H9 (cell line): ENCODE measurements at regions not wholly inside any gene's neighbourhood (a gene's known extent, or its start where the extent isn't known, plus 50 kb on each side); places are given as distances from the start of the nearest gene placed in this dataset.

Source experiments
- DNase-seq: peaks from one replicate; pipeline ENCODE4 v3.0.0-alpha.2; 2017
- H2AFZ ChIP-seq: one replicate; pipeline ENCODE4 v1.6.1; 2013; ENCODE audit warnings: mild to moderate bottlenecking, low read length, control low read depth, moderate library complexity
- H2AK5ac ChIP-seq: 2 replicates; pipeline ENCODE4 v1.6.1; 2013; ENCODE audit warnings: low read length, control low read depth, mixed read lengths; ENCODE audit not compliant: insufficient read length
- H2BK120ac ChIP-seq: one replicate; pipeline ENCODE4 v1.6.1; 2013; ENCODE audit warnings: low read depth, mild to moderate bottlenecking, low read length, control low read depth, inconsistent platforms; ENCODE audit not compliant: poor library complexity, severe bottlenecking
- H2BK12ac ChIP-seq: 2 replicates; pipeline ENCODE4 v1.6.1; 2013; ENCODE audit warnings: low read length, control low read depth, mixed read lengths, low read depth; ENCODE audit not compliant: insufficient read length
- H2BK15ac ChIP-seq: 2 replicates; pipeline ENCODE4 v1.6.1; 2013; ENCODE audit warnings: low read depth, low read length, control low read depth
- H2BK20ac ChIP-seq: one replicate; pipeline ENCODE4 v1.6.1; 2013; ENCODE audit warnings: low read depth, mild to moderate bottlenecking, low read length, control low read depth, inconsistent platforms; ENCODE audit not compliant: poor library complexity, severe bottlenecking
- H2BK5ac ChIP-seq: 2 replicates; pipeline ENCODE4 v1.6.1; 2013; ENCODE audit warnings: low read length, control low read depth, mixed read lengths; ENCODE audit not compliant: insufficient read length
- H3K14ac ChIP-seq: 2 replicates; pipeline ENCODE4 v1.6.1; 2013; ENCODE audit warnings: low read length, control low read depth; ENCODE audit not compliant: insufficient read depth
- H3K18ac ChIP-seq: 2 replicates; pipeline ENCODE4 v1.6.1; 2013; ENCODE audit warnings: low read depth, mild to moderate bottlenecking, mixed read lengths, low read length, control low read depth; ENCODE audit not compliant: insufficient read length
- H3K23ac ChIP-seq: 2 replicates; pipeline ENCODE4 v1.6.1; 2013; ENCODE audit warnings: low read length, control low read depth, mixed read lengths, low read depth; ENCODE audit not compliant: insufficient read length
- H3K23me2 ChIP-seq: 2 replicates; pipeline ENCODE4 v1.6.1; 2013; ENCODE audit warnings: low read depth, mild to moderate bottlenecking, mixed read lengths, low read length, control low read depth; ENCODE audit not compliant: insufficient read length, poor library complexity, severe bottlenecking
- H3K27ac ChIP-seq: 2 replicates; pipeline ENCODE4 v1.5.1; 2013; ENCODE audit warnings: low read length, control low read depth, mixed read lengths, low read depth; ENCODE audit not compliant: insufficient read length
- H3K27me3 ChIP-seq: 2 replicates; pipeline ENCODE4 v1.6.1; 2013; ENCODE audit warnings: low read length, control low read depth, inconsistent platforms; ENCODE audit not compliant: insufficient read depth
- H3K4ac ChIP-seq: 2 replicates; pipeline ENCODE4 v1.6.1; 2013; ENCODE audit warnings: low read depth, mild to moderate bottlenecking, control low read depth, inconsistent platforms, low read length, moderate library complexity
- H3K4me1 ChIP-seq: 2 replicates; pipeline ENCODE4 v1.6.1; 2013; ENCODE audit warnings: low read length, control low read depth, inconsistent platforms; ENCODE audit not compliant: insufficient read depth
- H3K4me2 ChIP-seq: 2 replicates; pipeline ENCODE4 v1.6.1; 2013; ENCODE audit warnings: low read length, control low read depth, mixed read lengths; ENCODE audit not compliant: insufficient read length, insufficient read depth
- H3K56ac ChIP-seq: 2 replicates; pipeline ENCODE4 v1.6.1; 2013; ENCODE audit warnings: low read depth, mild to moderate bottlenecking, mixed read lengths, low read length, control low read depth; ENCODE audit not compliant: insufficient read length
- H3K79me1 ChIP-seq: 2 replicates; pipeline ENCODE4 v1.6.1; 2013; ENCODE audit warnings: low read depth, mild to moderate bottlenecking, moderate library complexity, low read length, control low read depth, inconsistent platforms; ENCODE audit not compliant: insufficient read depth, poor library complexity, severe bottlenecking
- H3K79me2 ChIP-seq: 2 replicates; pipeline ENCODE4 v1.6.1; 2013; ENCODE audit warnings: low read length, control low read depth, inconsistent platforms; ENCODE audit not compliant: insufficient read depth
- H3K9ac ChIP-seq: 2 replicates; pipeline ENCODE4 v1.6.1; 2013; ENCODE audit warnings: low read length, control low read depth, mixed read lengths; ENCODE audit not compliant: insufficient read length; ENCODE audit errors: extremely low read depth
- H3K9me3 ChIP-seq: one replicate; pipeline ENCODE4 v1.6.1; 2013; ENCODE audit warnings: low read depth, low read length, inconsistent platforms; ENCODE audit not compliant: control insufficient read depth
- H3T11ph ChIP-seq: one replicate; pipeline ENCODE4 v1.6.1; 2013; ENCODE audit warnings: mild to moderate bottlenecking, low read length, control low read depth, inconsistent platforms
- H4K20me1 ChIP-seq: one replicate; pipeline ENCODE4 v1.6.1; 2013; ENCODE audit not compliant: control insufficient read depth, insufficient read length, insufficient read depth
- H4K5ac ChIP-seq: 2 replicates; pipeline ENCODE4 v1.6.1; 2013; ENCODE audit warnings: low read depth, mild to moderate bottlenecking, mixed read lengths, low read length, control low read depth; ENCODE audit not compliant: insufficient read length
- H4K8ac ChIP-seq: replicated peaks from 2 replicates; pipeline ENCODE4 v1.6.1; 2013; ENCODE audit warnings: low read length, control low read depth, mixed read lengths, low read depth; ENCODE audit not compliant: insufficient read length
- H4K91ac ChIP-seq: 2 replicates; pipeline ENCODE4 v1.6.1; 2013; ENCODE audit warnings: low read depth, mild to moderate bottlenecking, moderate library complexity, mixed read lengths, low read length, control low read depth; ENCODE audit not compliant: insufficient read length
- H3K27ac Mint-ChIP-seq, 3 experiments: 2 replicates in 2 of 3; 3 replicates in 1 of 3; pipeline ENCODE4 v1.8.0; 2020 to 2021; ENCODE audit warnings: mixed read lengths in 3 of 3, mild to moderate bottlenecking in 1 of 3, moderate library complexity in 1 of 3
- H3K27me3 Mint-ChIP-seq: 2 replicates; pipeline ENCODE4 v1.8.0; 2021; ENCODE audit warnings: low read depth, mild to moderate bottlenecking, moderate library complexity, mixed read lengths
- H3K36me3 Mint-ChIP-seq, 3 experiments: 2 replicates in 2 of 3; 3 replicates in 1 of 3; pipeline ENCODE4 v1.8.0; 2020 to 2021; ENCODE audit warnings: low read depth in 3 of 3, mixed read lengths in 3 of 3; ENCODE audit not compliant: insufficient read depth in 1 of 3
- H3K4me1 Mint-ChIP-seq, 2 experiments: 2 replicates each; pipeline ENCODE4 v1.8.0; 2020; ENCODE audit warnings: mixed read lengths in 2 of 2
- H3K4me3 Mint-ChIP-seq, 2 experiments: 2 replicates in 1 of 2; 3 replicates in 1 of 2; pipeline ENCODE4 v1.8.0; 2020 to 2021; ENCODE audit warnings: mild to moderate bottlenecking in 2 of 2, mixed read lengths in 2 of 2, moderate library complexity in 1 of 2
- H3K9me3 Mint-ChIP-seq, 2 experiments: 2 replicates in 1 of 2; 3 replicates in 1 of 2; pipeline ENCODE4 v1.8.0; 2020; ENCODE audit warnings: mild to moderate bottlenecking in 2 of 2, mixed read lengths in 2 of 2, moderate library complexity in 1 of 2
- WGBS: extraction: QIAGEN DNeasy Blood & Tissue Kit; methylation state at CpG from one replicate; pipeline ENCODE4 v1.1.7; 2013; ENCODE audit warnings: missing lambda C conversion rate, low lambda C conversion rate, mixed read lengths; ENCODE audit not compliant: insufficient read length; ENCODE audit errors: extremely low coverage; 5-methylcytosine and 5-hydroxymethylcytosine counted together
- TF ChIP-seq, protein P1 (sequence below): fragments of 200-600 bp; sonication (generic); conservative IDR thresholded peaks from 3 replicates; pipeline ENCODE4 v1.8.0; 2021; ENCODE audit warnings: antibody characterized with exemption, mild to moderate bottlenecking

GRCh38 chr7:113730309-113730955 is 188.4 kb downstream of the PPP1R3A start:
- H3K14ac ChIP-seq = no peak overlapping the region
- no peak overlapping the region for H3K18ac ChIP-seq
- Mint-ChIP-seq H3K27me3 (no peaks in the 10 kb centered on the region), H3K36me3 (no peaks in the 10 kb centered on the region), H3K9me3 (no peaks in the 10 kb centered on the region), H3K4me1 (no peaks in the 10 kb centered on the region), H3K27ac (no peak overlapping the region), H3K4me3 (no peak overlapping the region)
- H3K56ac ChIP-seq = no peak overlapping the region
- no peak overlapping the region for H3K4ac ChIP-seq
- H4K5ac ChIP-seq = no peak overlapping the region
- TF ChIP-seq, protein P1, sequence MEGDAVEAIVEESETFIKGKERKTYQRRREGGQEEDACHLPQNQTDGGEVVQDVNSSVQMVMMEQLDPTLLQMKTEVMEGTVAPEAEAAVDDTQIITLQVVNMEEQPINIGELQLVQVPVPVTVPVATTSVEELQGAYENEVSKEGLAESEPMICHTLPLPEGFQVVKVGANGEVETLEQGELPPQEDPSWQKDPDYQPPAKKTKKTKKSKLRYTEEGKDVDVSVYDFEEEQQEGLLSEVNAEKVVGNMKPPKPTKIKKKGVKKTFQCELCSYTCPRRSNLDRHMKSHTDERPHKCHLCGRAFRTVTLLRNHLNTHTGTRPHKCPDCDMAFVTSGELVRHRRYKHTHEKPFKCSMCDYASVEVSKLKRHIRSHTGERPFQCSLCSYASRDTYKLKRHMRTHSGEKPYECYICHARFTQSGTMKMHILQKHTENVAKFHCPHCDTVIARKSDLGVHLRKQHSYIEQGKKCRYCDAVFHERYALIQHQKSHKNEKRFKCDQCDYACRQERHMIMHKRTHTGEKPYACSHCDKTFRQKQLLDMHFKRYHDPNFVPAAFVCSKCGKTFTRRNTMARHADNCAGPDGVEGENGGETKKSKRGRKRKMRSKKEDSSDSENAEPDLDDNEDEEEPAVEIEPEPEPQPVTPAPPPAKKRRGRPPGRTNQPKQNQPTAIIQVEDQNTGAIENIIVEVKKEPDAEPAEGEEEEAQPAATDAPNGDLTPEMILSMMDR = no peak
- H2AFZ ChIP-seq = no peak overlapping the region
- no peak overlapping the region for H2BK12ac ChIP-seq
- no peak overlapping the region for H4K91ac ChIP-seq
- H3K9me3 ChIP-seq = no peaks in the 10 kb centered on the region
- no peak overlapping the region for H2BK15ac ChIP-seq
- no peak overlapping the region for H3K9ac ChIP-seq
- H4K20me1 ChIP-seq = no peaks in the 10 kb centered on the region
- no peak overlapping the region for H3K27ac ChIP-seq
- no peak overlapping the region for H3K4me2 ChIP-seq
- no peaks in the 10 kb centered on the region for H3K4me1 ChIP-seq
- H3K27me3 ChIP-seq = no peaks in the 10 kb centered on the region
- no peak overlapping the region for H2BK20ac ChIP-seq
- no peaks in the 10 kb centered on the region for H3K79me2 ChIP-seq
- no peak overlapping the region for H2BK120ac ChIP-seq
- no peak overlapping the region for H3T11ph ChIP-seq
- no CpG with 5 or more reads among the region's 1 CpG for WGBS
- no peak for DNase-seq
- H3K79me1 ChIP-seq = no peaks in the 10 kb centered on the region
- H4K8ac ChIP-seq = no peak overlapping the region
- no peak overlapping the region for H2BK5ac ChIP-seq
- no peak overlapping the region for H3K23ac ChIP-seq
- H2AK5ac ChIP-seq = no peak overlapping the region
- no peaks in the 10 kb centered on the region for H3K23me2 ChIP-seq
